OCI-LY1 (cell line): ENCODE measurements at regions not wholly inside any gene's neighbourhood (a gene's known extent, or its start where the extent isn't known, plus 50 kb on each side); places are given as distances from the start of the nearest gene placed in this dataset.

Source experiments
- EZH2 ChIP-seq: fragments of 200-600 bp; sonication (generic), shearing (Covaris generic); IDR thresholded peaks from 2 replicates; pipeline ENCODE4 v1.8.0; 2017; ENCODE audit warnings: borderline replicate concordance, mixed run types, mild to moderate bottlenecking, antibody characterized with exemption, low read length, moderate library complexity, mixed read lengths
- TF ChIP-seq, protein P1 (sequence below): fragments of 200-600 bp; sonication (generic), shearing (Covaris generic); IDR thresholded peaks from 2 replicates; pipeline ENCODE4 v1.5.1; 2017; ENCODE audit warnings: mild to moderate bottlenecking, antibody characterized with exemption, low read length, moderate library complexity, mixed read lengths

DNA sequence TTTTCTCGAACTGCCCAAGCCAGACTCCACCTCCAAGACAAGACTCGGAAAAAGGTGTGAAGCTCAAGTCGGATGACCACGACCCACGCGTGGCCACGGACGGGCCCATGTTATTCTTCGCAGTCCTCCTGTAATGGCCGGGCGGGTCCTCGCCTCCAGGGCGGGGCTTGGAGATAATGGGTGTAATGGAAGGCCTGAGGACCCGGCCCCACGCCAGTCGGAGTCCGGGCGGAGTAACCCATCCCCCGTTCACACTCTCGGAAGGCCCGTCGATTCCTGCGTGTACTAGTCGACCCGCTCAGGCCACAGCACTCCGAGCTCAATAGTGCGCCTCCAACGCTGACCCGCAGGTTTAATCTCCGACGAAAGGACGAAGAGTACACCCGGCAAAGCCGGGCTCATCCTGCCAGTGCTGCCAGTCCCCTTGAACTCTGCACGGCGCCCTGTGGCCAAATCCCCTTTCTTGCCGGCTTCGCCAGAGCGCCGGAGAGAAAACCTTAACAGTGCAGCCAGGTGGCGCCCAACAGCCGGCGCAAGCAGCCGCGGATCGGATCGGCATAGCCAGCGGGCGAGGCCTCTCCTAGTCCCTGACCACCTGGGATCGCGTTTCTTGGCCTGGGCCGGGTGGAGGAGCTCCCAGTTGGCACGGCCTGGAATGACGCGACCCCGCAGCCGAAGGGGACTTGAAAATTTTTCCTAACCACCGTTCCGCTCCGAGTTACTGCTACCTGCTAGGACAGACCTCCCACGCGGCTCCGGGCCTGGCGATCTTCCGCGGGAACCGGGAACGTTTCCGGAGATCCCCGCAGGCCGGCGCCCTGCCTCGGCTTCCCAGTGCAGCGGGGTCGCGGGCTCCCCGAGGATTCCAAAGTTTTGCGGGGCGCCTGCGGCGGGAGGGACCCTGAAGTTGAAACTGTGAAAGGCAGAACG, 762.0 kb downstream of the KCNJ18 start:
- TF ChIP-seq, protein P1, sequence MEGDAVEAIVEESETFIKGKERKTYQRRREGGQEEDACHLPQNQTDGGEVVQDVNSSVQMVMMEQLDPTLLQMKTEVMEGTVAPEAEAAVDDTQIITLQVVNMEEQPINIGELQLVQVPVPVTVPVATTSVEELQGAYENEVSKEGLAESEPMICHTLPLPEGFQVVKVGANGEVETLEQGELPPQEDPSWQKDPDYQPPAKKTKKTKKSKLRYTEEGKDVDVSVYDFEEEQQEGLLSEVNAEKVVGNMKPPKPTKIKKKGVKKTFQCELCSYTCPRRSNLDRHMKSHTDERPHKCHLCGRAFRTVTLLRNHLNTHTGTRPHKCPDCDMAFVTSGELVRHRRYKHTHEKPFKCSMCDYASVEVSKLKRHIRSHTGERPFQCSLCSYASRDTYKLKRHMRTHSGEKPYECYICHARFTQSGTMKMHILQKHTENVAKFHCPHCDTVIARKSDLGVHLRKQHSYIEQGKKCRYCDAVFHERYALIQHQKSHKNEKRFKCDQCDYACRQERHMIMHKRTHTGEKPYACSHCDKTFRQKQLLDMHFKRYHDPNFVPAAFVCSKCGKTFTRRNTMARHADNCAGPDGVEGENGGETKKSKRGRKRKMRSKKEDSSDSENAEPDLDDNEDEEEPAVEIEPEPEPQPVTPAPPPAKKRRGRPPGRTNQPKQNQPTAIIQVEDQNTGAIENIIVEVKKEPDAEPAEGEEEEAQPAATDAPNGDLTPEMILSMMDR, result no peak
- no peak for TF ChIP-seq EZH2
